HG03103 (cell line): ENCODE measurements at regions not wholly inside any gene's neighbourhood (a gene's known extent, or its start where the extent isn't known, plus 50 kb on each side); places are given as distances from the start of the nearest gene placed in this dataset.
"Not testable (repeated sequence)": the region's sequence is repeated elsewhere in the genome, so short reads cannot be mapped to it uniquely, and the experiment has no call there.

Source experiments
- ATAC-seq: cut with Tn5 transposase; IDR thresholded peaks from one replicate; pipeline ENCODE4 v1.9.1; 2021; ENCODE audit warnings: low read depth; ENCODE audit not compliant: unreplicated experiment

- no peak for ATAC-seq
Observed at GRCh38 chr21:25489673-25490072, 117.6 kb downstream of the MRPL39 start.

- peak; percentile 57 for ATAC-seq
Observed at GRCh38 chr21:25487046-25487594, 120.2 kb downstream of the MRPL39 start.

- no peak for ATAC-seq
Observed at GRCh38 chr21:25485914-25486313, 121.4 kb downstream of the MRPL39 start.

GRCh38 chr21:25467896-25468295 is 139.4 kb downstream of the MRPL39 start:
- no peak for ATAC-seq

GRCh38 chr21:25467071-25467470 is 140.2 kb downstream of the MRPL39 start:
- ATAC-seq, result not testable (repeated sequence)

- no peak for ATAC-seq
Observed at GRCh38 chr21:25466470-25466869, 140.8 kb downstream of the MRPL39 start.

GRCh38 chr21:25465263-25465662 is 142.0 kb downstream of the MRPL39 start:
- no peak for ATAC-seq

- ATAC-seq, result peak; percentile 53
Observed at GRCh38 chr21:25464275-25464674, 143.0 kb downstream of the MRPL39 start.

GRCh38 chr21:25462517-25462971 is 144.7 kb downstream of the MRPL39 start:
- peak; percentile 56 for ATAC-seq

GRCh38 chr21:25461725-25462124 is 145.6 kb downstream of the MRPL39 start:
- ATAC-seq, result no peak

GRCh38 chr21:25459993-25460392 is 147.3 kb downstream of the MRPL39 start:
- ATAC-seq, result no peak

- ATAC-seq, result no peak
Observed at GRCh38 chr21:25459365-25459764, 147.9 kb downstream of the MRPL39 start.

GRCh38 chr21:25458484-25458883 is 148.8 kb downstream of the MRPL39 start:
- no peak for ATAC-seq

- ATAC-seq, result no peak
Observed at GRCh38 chr21:25457946-25458345, 149.3 kb downstream of the MRPL39 start.

GRCh38 chr21:25457411-25457810 is 149.9 kb downstream of the MRPL39 start:
- peak; percentile 56 for ATAC-seq

GRCh38 chr21:25456672-25457071 is 150.6 kb downstream of the MRPL39 start:
- ATAC-seq, result peak; percentile 35

- ATAC-seq, result no peak
Observed at GRCh38 chr21:25453524-25453923, 153.8 kb downstream of the MRPL39 start.

GRCh38 chr21:25449950-25450349 is 157.3 kb downstream of the MRPL39 start:
- no peak for ATAC-seq

- ATAC-seq, result no peak
Observed at GRCh38 chr21:25441835-25442234, 165.4 kb downstream of the MRPL39 start.

GRCh38 chr21:25437465-25437864 is 169.8 kb downstream of the MRPL39 start:
- not testable (repeated sequence) for ATAC-seq

- peak; percentile 49 for ATAC-seq
Observed at GRCh38 chr21:25428537-25428936, 178.7 kb downstream of the MRPL39 start.

- ATAC-seq, result no peak
Observed at GRCh38 chr21:25427828-25428227, 179.5 kb downstream of the MRPL39 start.

- no peak for ATAC-seq
Observed at GRCh38 chr21:25426580-25426979, 180.7 kb downstream of the MRPL39 start.
